GM10266 (cell line): ENCODE measurements at regions not wholly inside any gene's neighbourhood (a gene's known extent, or its start where the extent isn't known, plus 50 kb on each side); places are given as distances from the start of the nearest gene placed in this dataset.

ENCODE experiments used
- DNase-seq: peaks from one replicate; pipeline ENCODE4 v3.0.0; 2012; ENCODE audit errors: extremely low spot score
- CTCF ChIP-seq: IDR thresholded peaks from 2 replicates; pipeline ENCODE4 v1.5.1; 2012; ENCODE audit warnings: mild to moderate bottlenecking, low read depth; ENCODE audit not compliant: control insufficient read depth, insufficient read depth; ENCODE audit errors: missing control alignments

GRCh38 chr14:48857366-48857765 lies 728.8 kb downstream of the RPS29 start:
- TF ChIP-seq CTCF, result no peak
- no peak for DNase-seq

GRCh38 chr14:48853159-48853558 lies 733.0 kb downstream of the RPS29 start:
- TF ChIP-seq CTCF, result no peak
- DNase-seq, result no peak

- TF ChIP-seq CTCF, result no peak
- no peak for DNase-seq
Measured at GRCh38 chr14:48849741-48850322, 736.3 kb downstream of the RPS29 start.

GRCh38 chr14:48842785-48843184 lies 743.4 kb downstream of the RPS29 start:
- TF ChIP-seq CTCF, result no peak
- no peak for DNase-seq

GRCh38 chr14:48826058-48826457 lies 760.1 kb downstream of the RPS29 start:
- DNase-seq, result no peak
- TF ChIP-seq CTCF, result no peak

- TF ChIP-seq CTCF, result no peak
- DNase-seq, result no peak
Measured at GRCh38 chr14:48814562-48814961, 771.6 kb downstream of the RPS29 start.

GRCh38 chr14:48805315-48805714 lies 780.9 kb downstream of the RPS29 start:
- DNase-seq, result no peak
- no peak for TF ChIP-seq CTCF
